NB4 (cell line): ENCODE measurements at regions not wholly inside any gene's neighbourhood (a gene's known extent, or its start where the extent isn't known, plus 50 kb on each side); places are given as distances from the start of the nearest gene placed in this dataset.
"Not testable (repeated sequence)": the region's sequence is repeated elsewhere in the genome, so short reads cannot be mapped to it uniquely, and the experiment has no call there.

Source experiments
- DNase-seq: peaks from one replicate; pipeline ENCODE4 v3.0.0; 2010; ENCODE audit warnings: low read depth
- H3K4me3 ChIP-seq: one replicate; pipeline ENCODE4 v1.5.1; 2011; ENCODE audit warnings: mild to moderate bottlenecking, low read depth, low read length, moderate library complexity
- MYC ChIP-seq: IDR thresholded peaks from 2 replicates; pipeline ENCODE4 v1.6.1; 2011; ENCODE audit warnings: low read depth, low read length
- POLR2A ChIP-seq: IDR thresholded peaks from 2 replicates; pipeline ENCODE4 v1.6.1; 2011; ENCODE audit warnings: mild to moderate bottlenecking; ENCODE audit not compliant: insufficient read length; ENCODE audit errors: extremely low read depth
- TF ChIP-seq, protein P1 (sequence below): IDR thresholded peaks from one replicate; pipeline ENCODE4 v1.5.1; 2012; ENCODE audit warnings: low read depth, low read length
- TF ChIP-seq, protein P2 (sequence below): IDR thresholded peaks from 2 replicates; pipeline ENCODE4 v1.6.1; 2011; ENCODE audit warnings: low read depth, low read length

DNA sequence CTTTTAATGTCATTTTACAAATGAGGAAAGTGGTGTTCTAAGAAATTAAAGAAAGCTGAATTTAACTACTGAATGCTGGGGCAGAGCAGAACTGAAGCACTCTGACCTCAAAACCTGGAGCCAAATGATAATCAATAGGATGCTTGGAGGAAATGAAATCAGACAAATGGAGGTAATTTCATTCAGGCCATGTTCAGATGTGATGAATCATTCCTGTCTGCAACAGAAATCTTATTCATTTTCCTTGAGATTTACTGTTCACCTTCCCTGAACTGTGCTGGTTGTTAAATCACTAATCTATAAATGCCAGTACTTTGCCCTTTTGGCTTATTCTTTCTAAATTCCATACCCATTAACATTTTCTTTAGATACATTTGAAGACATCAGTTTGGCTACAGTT lies 85.6 kb upstream of the SNX7 start:
- no peak overlapping the region for H3K4me3 ChIP-seq
- TF ChIP-seq, protein P1, sequence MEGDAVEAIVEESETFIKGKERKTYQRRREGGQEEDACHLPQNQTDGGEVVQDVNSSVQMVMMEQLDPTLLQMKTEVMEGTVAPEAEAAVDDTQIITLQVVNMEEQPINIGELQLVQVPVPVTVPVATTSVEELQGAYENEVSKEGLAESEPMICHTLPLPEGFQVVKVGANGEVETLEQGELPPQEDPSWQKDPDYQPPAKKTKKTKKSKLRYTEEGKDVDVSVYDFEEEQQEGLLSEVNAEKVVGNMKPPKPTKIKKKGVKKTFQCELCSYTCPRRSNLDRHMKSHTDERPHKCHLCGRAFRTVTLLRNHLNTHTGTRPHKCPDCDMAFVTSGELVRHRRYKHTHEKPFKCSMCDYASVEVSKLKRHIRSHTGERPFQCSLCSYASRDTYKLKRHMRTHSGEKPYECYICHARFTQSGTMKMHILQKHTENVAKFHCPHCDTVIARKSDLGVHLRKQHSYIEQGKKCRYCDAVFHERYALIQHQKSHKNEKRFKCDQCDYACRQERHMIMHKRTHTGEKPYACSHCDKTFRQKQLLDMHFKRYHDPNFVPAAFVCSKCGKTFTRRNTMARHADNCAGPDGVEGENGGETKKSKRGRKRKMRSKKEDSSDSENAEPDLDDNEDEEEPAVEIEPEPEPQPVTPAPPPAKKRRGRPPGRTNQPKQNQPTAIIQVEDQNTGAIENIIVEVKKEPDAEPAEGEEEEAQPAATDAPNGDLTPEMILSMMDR = no peak
- TF ChIP-seq, protein P2, sequence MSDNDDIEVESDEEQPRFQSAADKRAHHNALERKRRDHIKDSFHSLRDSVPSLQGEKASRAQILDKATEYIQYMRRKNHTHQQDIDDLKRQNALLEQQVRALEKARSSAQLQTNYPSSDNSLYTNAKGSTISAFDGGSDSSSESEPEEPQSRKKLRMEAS = no peak
- TF ChIP-seq MYC (no peak), POLR2A (no peak)
- no peak for DNase-seq

DNA sequence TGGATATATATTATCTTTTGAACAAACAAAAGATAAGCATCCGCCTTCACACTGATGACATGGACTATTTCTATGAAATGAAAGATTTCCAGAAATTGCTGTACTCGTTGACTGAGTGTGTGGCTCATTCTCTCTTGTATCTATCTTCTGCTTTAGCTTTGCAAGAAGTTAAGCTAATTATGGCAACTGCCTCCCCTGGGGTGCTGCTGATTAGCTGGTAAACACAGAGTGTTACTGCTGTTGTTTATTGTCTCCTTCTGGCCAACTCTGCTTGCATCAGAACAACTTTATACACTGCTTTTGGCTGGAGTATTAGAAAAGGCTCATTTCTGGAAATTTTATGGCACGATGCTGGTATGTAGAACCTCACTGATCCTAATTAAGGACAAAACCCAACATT lies 95.6 kb upstream of the SNX7 start:
- no peak for TF ChIP-seq MYC
- TF ChIP-seq, protein P1 = no peak
- TF ChIP-seq POLR2A = no peak
- TF ChIP-seq, protein P2 = no peak
- no peak for DNase-seq
- H3K4me3 ChIP-seq = no peak overlapping the region

DNA sequence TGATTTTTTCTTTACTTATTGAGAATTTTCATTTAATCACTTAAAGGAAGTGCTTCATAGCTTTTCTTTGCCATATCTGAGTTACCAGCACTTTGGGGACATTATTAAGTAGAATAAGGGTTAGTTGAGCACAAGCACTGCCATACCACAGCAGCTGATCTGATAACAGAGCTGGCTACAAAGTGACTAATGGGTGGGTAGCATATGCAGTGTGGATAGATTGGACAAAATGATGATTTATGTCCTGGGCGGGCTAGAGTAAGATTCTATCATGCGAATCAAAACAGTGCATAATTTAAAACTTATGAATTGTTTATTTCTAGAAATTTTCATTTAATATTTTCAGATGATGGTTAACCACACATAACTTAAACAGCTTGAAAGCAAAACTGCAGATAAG lies 102.2 kb upstream of the SNX7 start:
- no peak for DNase-seq
- TF ChIP-seq POLR2A = no peak
- no peak overlapping the region for H3K4me3 ChIP-seq

DNA sequence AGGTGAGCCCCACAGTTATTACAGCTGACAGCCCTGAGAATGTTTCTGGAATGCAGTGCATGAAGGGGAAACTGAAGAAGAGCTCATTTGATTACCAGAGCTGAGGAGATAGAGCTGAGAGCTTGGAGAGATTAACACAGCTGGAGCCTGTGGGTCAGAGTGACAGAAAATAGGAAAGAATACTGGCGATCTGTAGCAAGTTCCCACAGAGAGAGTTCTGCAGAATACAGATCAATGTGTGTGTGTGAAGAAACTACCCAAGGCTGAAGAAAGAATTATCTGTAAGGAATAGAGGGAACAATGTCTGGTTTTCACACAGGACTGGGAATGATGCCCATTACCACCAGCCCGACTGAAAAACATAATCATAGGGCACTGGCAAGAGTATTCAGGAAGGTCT lies 103.6 kb upstream of the SNX7 start:
- H3K4me3 ChIP-seq = no peak overlapping the region
- no peak for DNase-seq
- TF ChIP-seq, protein P1 = no peak
- TF ChIP-seq POLR2A (no peak), MYC (no peak)
- TF ChIP-seq, protein P2 = no peak

DNA sequence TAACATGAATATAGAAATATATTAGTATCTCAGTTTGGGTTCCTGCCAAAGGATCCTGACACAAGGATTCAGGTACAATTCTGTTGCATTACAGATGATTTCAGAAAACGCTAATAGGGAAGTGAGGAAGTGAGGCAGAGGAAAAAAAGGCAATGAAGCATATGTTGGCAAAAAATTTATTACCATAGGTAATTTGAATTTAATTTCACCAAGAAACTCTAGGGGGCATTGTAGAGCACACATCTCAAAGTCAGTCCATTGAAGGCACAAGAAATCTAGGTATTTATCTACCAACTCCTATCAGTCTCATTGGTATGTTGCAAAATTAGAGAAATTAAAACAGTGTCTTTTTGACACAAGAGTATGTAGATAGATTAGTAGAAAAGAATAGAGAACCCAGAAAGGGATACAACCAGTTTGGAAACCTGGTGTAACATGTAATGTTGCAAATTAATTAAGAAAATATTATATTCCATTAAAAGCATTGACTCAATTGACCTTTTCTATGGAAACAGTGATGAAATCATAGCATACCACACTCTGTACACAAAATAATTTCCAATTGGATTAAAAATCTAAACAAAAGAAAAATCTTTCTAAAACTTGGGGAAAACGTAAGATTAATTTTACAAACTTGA lies 104.9 kb upstream of the SNX7 start:
- TF ChIP-seq MYC (no peak), POLR2A (no peak)
- TF ChIP-seq, protein P2 = no peak
- TF ChIP-seq, protein P1 = peak; percentile 11
- peak; percentile 45 for DNase-seq
- H3K4me3 ChIP-seq = no peak overlapping the region

DNA sequence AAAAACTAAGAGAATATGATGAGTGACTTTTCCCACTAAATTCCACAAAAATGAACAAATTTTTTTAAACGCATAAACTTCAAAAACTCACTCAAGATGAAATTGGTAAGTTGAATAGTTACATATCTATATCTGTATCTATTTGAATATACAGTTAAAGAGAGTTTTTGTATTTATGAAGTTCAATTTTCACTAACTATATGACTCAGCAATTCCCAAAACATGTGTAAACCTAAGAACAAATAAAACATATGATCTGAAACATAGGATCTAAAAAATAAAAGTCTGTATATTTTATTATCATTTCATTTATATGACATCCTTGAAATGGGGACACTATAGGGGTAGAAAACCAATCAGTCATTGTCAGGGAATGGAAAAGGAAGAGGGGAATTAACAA lies 105.7 kb upstream of the SNX7 start:
- no peak for DNase-seq
- TF ChIP-seq POLR2A = no peak
- no peak for TF ChIP-seq MYC
- TF ChIP-seq, protein P1 = no peak
- TF ChIP-seq, protein P2 = no peak
- no peak overlapping the region for H3K4me3 ChIP-seq

DNA sequence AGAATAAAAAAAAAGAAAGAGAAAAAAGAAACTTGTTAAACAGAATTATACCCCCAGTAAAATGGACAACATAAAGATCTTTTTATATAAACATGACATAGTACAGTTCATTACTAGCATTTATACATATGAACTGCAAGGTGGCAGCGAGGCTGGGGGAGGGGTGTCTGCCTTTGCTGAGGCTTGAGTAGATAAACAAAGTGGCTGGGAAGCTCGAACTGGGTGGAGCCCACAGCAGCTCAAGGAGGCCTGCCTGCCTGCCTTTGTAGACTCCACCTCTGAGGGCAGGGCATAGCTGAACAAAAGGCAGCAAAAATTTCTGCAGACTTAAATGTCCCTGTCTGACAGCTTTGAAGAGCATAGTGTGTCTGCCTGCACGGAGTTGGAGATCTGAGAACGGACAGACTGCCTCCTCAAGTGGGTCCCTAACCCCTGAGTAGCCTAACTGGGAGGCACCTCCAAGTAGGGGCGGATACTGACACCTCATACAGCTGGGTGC lies 108.9 kb upstream of the SNX7 start:
- DNase-seq, H3K4me3 ChIP-seq: not testable (repeated sequence)
